A673 (cell line): ENCODE measurements at regions not wholly inside any gene's neighbourhood (a gene's known extent, or its start where the extent isn't known, plus 50 kb on each side); places are given as distances from the start of the nearest gene placed in this dataset.

Experiments used
- BruUV-seq: library from RNA; stranded (reverse); fragments of 400-500 nt; replicated peaks from 2 replicates; lab custom pipeline; 2021; lab: Mats Ljungman, UMichigan
- CTCF ChIA-PET: fragments of 300-600 bp; sonication (Branson Sonifier 250); formaldehyde crosslinking; loops from one replicate; lab custom pipeline; 2022; ENCODE audit warnings: antibody characterized with exemption; lab: Charles Lee
- POLR2A ChIA-PET: fragments of 300-600 bp; sonication (Branson Sonifier 250); formaldehyde crosslinking; loops from one replicate; lab custom pipeline; 2022; ENCODE audit warnings: antibody characterized with exemption; ENCODE audit not compliant: low non-redundant PET; lab: Charles Lee
- DNase-seq: peaks from one replicate; pipeline ENCODE4 v3.0.0-alpha.2; 2015; ENCODE audit warnings: low spot score
- H3K27ac ChIP-seq: fragments of 200-600 bp; sonication (generic); 2 replicates; pipeline ENCODE4 v1.5.1; 2016; ENCODE audit warnings: mixed run types, low read depth, mild to moderate bottlenecking, mixed read lengths, antibody characterized with exemption, low read length; ENCODE audit not compliant: poor library complexity, severe bottlenecking
- H3K27me3 ChIP-seq: fragments of 200-600 bp; sonication (generic); replicated peaks from 2 replicates; pipeline ENCODE4 v1.6.1; 2017; ENCODE audit warnings: mixed run types, low read depth, mild to moderate bottlenecking, mixed read lengths, antibody characterized with exemption, low read length; ENCODE audit not compliant: insufficient read depth, poor library complexity
- H3K36me3 ChIP-seq: fragments of 200-600 bp; sonication (generic); 2 replicates; pipeline ENCODE4 v1.6.1; 2016; ENCODE audit warnings: mixed run types, mild to moderate bottlenecking, mixed read lengths, antibody characterized with exemption, low read length; ENCODE audit not compliant: insufficient read depth, poor library complexity, severe bottlenecking
- H3K4me1 ChIP-seq: fragments of 200-600 bp; sonication (generic); 2 replicates; pipeline ENCODE4 v1.6.1; 2017; ENCODE audit warnings: mixed run types, mild to moderate bottlenecking, mixed read lengths, antibody characterized with exemption, low read length; ENCODE audit not compliant: insufficient read depth, poor library complexity, severe bottlenecking
- H3K4me3 ChIP-seq: fragments of 200-600 bp; sonication (generic); 2 replicates; pipeline ENCODE4 v1.5.1; 2016; ENCODE audit warnings: low read depth, mixed run types, mild to moderate bottlenecking, mixed read lengths, low read length; ENCODE audit not compliant: poor library complexity, severe bottlenecking
- H3K9me3 ChIP-seq: fragments of 200-600 bp; sonication (generic); 2 replicates; pipeline ENCODE4 v1.6.1; 2016; ENCODE audit warnings: mixed run types, low read depth, mild to moderate bottlenecking, mixed read lengths, antibody characterized with exemption, low read length; ENCODE audit not compliant: poor library complexity, severe bottlenecking
- CTCF ChIP-seq: fragments of 300-800, 200-600 bp; sonication (generic); conservative IDR thresholded peaks from 2 replicates; pipeline ENCODE4 v1.5.1; 2017; ENCODE audit warnings: low read depth, mild to moderate bottlenecking, antibody characterized with exemption, low read length, moderate library complexity, mixed read lengths
- EZH2 ChIP-seq: fragments of 200-600 bp; sonication (generic); IDR thresholded peaks from 2 replicates; pipeline ENCODE4 v1.6.1; 2017; ENCODE audit warnings: borderline replicate concordance, low read depth, mild to moderate bottlenecking, mixed read lengths, antibody characterized with exemption, low read length; ENCODE audit not compliant: poor library complexity, severe bottlenecking
- intact Hi-C: fragments of 100-400 bp; cut with micrococcal nuclease; formaldehyde crosslinking; loops from one replicate; pipeline ENCODE4 v1.10.0; 2022; ENCODE audit not compliant: unreplicated experiment

- Histone ChIP-seq H3K27ac (no peak overlapping the region), H3K9me3 (no peaks in the 10 kb centered on the region), H3K4me3 (no peak overlapping the region), H3K27me3 (no peaks in the 10 kb centered on the region), H3K4me1 (peaks cover 7% of the 10 kb centered on the region), H3K36me3 (no peaks in the 10 kb centered on the region)
- BruUV-seq = no TSS peak
- intact Hi-C loops = no loop called here
- DNase-seq = no peak
- CTCF ChIA-PET = no interaction called here
- POLR2A ChIA-PET = no interaction called here
- TF ChIP-seq EZH2 = no peak
- TF ChIP-seq CTCF = no peak
These were observed 54.1 kb upstream of the SALL4 start for GRCh38 chr20:51856432-51856831.

- Histone ChIP-seq H3K36me3 (no peaks in the 10 kb centered on the region), H3K27ac (no peak overlapping the region), H3K4me3 (no peak overlapping the region), H3K27me3 (no peaks in the 10 kb centered on the region), H3K4me1 (no peaks in the 10 kb centered on the region), H3K9me3 (no peaks in the 10 kb centered on the region)
- intact Hi-C loops = no loop called here
- TF ChIP-seq CTCF (no peak), EZH2 (no peak)
- CTCF ChIA-PET = no interaction called here
- BruUV-seq = no TSS peak
- DNase-seq = no peak
- POLR2A ChIA-PET = no interaction called here
These were observed 52.6 kb upstream of the SALL4 start for GRCh38 chr20:51854921-51855320.
